ENCODE measurements at regions not wholly inside any gene's neighbourhood (a gene's known extent, or its start where the extent isn't known, plus 50 kb on each side); places are given as distances from the start of the nearest gene placed in this dataset.

GRCh38 chr4:123555233-123555806 lies 158.7 kb downstream of the SPRY1 start:
- H3K4me3 ChIP-seq (ENCODE audit: low read length) = no peak overlapping the region
- H3K27ac ChIP-seq (ENCODE audit: low read length) = peak overlapping the region; percentile 90
- H3K36me3 ChIP-seq (ENCODE audit: control insufficient read depth, insufficient read depth, low read length) = no peaks in the 10 kb centered on the region
- H3K4me1 ChIP-seq (ENCODE audit: control insufficient read depth, insufficient read depth, low read length) = peaks cover 57% of the 10 kb centered on the region
- DNase-seq = peak; percentile 96 to 99
- H3K9me3 ChIP-seq (ENCODE audit: control insufficient read depth, low read depth, low read length) = no peaks in the 10 kb centered on the region
- no peaks in the 10 kb centered on the region for H3K27me3 ChIP-seq (ENCODE audit: control insufficient read depth, insufficient read depth, low read length)
- no CpG with 5 or more reads among the region's 9 CpGs for WGBS (ENCODE audit: insufficient coverage, low lambda C conversion rate)

GRCh38 chr4:123555807-123556273 lies 159.2 kb downstream of the SPRY1 start:
- H3K4me1 ChIP-seq (ENCODE audit: control insufficient read depth, insufficient read depth, low read length) = peaks cover 57% of the 10 kb centered on the region

DNA sequence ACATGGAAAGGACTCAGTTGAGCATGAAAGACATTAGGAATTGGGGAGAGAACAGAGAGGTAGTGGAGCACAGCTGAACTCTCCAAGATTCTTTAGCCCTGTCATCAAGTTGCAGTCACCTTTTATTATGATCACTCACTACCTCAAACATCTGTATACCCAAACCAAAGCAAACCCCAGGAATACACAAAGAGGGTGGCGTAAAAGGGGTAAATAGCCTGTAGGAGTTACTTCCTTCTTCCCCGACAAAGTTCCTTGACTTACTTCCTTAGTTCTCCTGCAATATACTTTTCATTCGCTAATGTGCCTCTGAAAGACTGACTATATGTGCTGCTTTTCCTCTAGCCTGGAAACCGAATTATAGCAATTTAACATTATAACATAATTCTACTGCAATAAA lies 159.9 kb downstream of the SPRY1 start:
- WGBS (ENCODE audit: insufficient coverage, low lambda C conversion rate) = no CpG with 5 or more reads among the region's 4 CpGs
- no peaks in the 10 kb centered on the region for H3K36me3 ChIP-seq (ENCODE audit: control insufficient read depth, insufficient read depth, low read length)
- H3K9me3 ChIP-seq (ENCODE audit: control insufficient read depth, low read depth, low read length) = no peaks in the 10 kb centered on the region
- H3K4me3 ChIP-seq (ENCODE audit: low read length) = no peak overlapping the region
- peaks cover 57% of the 10 kb centered on the region for H3K4me1 ChIP-seq (ENCODE audit: control insufficient read depth, insufficient read depth, low read length)
- peak overlapping the region; percentile 90 for H3K27ac ChIP-seq (ENCODE audit: low read length)
- H3K27me3 ChIP-seq (ENCODE audit: control insufficient read depth, insufficient read depth, low read length) = no peaks in the 10 kb centered on the region
- DNase-seq = peak in 1 of 2 donors; percentile 27

More at GRCh38 chr4:123555807-123556273, 159.2 kb downstream of the SPRY1 start:
- no peaks in the 10 kb centered on the region for H3K27me3 ChIP-seq (ENCODE audit: control insufficient read depth, insufficient read depth, low read length)
- H3K4me3 ChIP-seq (ENCODE audit: low read length) = no peak overlapping the region
- no peaks in the 10 kb centered on the region for H3K9me3 ChIP-seq (ENCODE audit: control insufficient read depth, low read depth, low read length)
- H3K27ac ChIP-seq (ENCODE audit: low read length) = peak overlapping the region; percentile 90
- no peak for DNase-seq
- whole genome bisulfite sequencing (ENCODE audit: insufficient coverage, low lambda C conversion rate) = no CpG with 5 or more reads among the region's 6 CpGs
- H3K36me3 ChIP-seq (ENCODE audit: control insufficient read depth, insufficient read depth, low read length) = no peaks in the 10 kb centered on the region

DNA sequence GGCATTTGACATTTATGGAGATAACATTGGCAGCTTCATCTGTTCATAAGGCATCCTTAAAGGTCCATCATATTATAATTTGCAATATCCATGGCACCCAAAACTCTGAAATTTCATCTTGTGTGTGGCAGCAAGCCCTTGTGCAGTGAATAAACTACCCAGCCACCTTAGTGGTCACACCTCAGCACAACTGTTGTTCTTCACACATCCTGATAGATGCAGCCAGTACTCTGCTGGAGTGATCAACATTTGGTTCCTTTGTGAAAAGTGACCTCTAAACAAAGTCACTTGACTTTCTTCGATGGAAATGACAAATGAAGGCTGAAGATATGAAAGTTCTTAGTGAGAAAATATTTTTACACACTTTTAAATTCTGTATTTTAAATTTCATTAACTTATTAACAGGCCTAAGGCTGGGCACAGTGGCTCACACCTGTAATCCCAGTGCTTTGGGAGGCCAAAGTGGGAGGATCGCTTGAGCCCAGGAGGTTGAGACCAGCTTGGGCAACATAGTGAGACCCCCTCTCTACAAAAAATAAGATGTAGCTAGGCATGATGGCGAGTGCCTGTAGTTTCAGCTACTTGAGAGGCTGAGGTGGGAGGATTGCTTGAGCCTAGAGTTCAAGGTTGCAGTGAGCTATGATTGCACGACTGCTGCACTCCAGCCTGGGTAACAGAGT lies 161.4 kb downstream of the SPRY1 start:
- peaks cover 50% of the 10 kb centered on the region for H3K4me1 ChIP-seq (ENCODE audit: control insufficient read depth, insufficient read depth, low read length)
- no peaks in the 10 kb centered on the region for H3K36me3 ChIP-seq (ENCODE audit: control insufficient read depth, insufficient read depth, low read length)
- H3K27me3 ChIP-seq (ENCODE audit: control insufficient read depth, insufficient read depth, low read length) = no peaks in the 10 kb centered on the region
- H3K4me3 ChIP-seq (ENCODE audit: low read length) = no peak overlapping the region
- no peak overlapping the region for H3K27ac ChIP-seq (ENCODE audit: low read length)
- 80% methylated on average over 2 of the region's 4 CpGs for WGBS (ENCODE audit: insufficient coverage, low lambda C conversion rate)
- no peak for DNase-seq
- H3K9me3 ChIP-seq (ENCODE audit: control insufficient read depth, low read depth, low read length) = no peaks in the 10 kb centered on the region

DNA sequence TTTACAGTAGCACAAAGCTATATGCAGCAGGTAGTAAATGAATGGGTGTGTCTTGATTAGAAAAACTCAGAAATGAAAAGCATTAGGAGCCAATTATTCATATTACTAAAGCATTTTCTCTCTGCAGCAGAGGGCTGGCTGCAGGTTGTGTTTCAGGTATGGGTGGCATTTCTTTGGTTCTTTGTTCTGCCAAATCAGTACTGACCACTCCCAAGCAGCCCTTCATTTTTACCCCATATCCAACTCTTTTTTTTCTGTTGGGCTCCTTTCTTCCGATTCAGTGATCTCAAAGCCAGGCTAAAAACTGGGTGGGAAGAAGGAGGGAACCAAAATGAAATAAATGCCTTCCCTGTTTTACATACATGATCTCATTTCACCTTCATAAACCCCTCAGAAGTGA lies 162.3 kb downstream of the SPRY1 start:
- WGBS (ENCODE audit: insufficient coverage, low lambda C conversion rate) = no CpG with 5 or more reads among the region's 1 CpG
- Histone ChIP-seq H3K27ac (ENCODE audit: low read length) (peak overlapping the region; percentile 4), H3K4me1 (ENCODE audit: control insufficient read depth, insufficient read depth, low read length) (peaks cover 43% of the 10 kb centered on the region), H3K36me3 (ENCODE audit: control insufficient read depth, insufficient read depth, low read length) (no peaks in the 10 kb centered on the region), H3K4me3 (ENCODE audit: low read length) (no peak overlapping the region), H3K9me3 (ENCODE audit: control insufficient read depth, low read depth, low read length) (no peaks in the 10 kb centered on the region), H3K27me3 (ENCODE audit: control insufficient read depth, insufficient read depth, low read length) (no peaks in the 10 kb centered on the region)
- DNase-seq = no peak

DNA sequence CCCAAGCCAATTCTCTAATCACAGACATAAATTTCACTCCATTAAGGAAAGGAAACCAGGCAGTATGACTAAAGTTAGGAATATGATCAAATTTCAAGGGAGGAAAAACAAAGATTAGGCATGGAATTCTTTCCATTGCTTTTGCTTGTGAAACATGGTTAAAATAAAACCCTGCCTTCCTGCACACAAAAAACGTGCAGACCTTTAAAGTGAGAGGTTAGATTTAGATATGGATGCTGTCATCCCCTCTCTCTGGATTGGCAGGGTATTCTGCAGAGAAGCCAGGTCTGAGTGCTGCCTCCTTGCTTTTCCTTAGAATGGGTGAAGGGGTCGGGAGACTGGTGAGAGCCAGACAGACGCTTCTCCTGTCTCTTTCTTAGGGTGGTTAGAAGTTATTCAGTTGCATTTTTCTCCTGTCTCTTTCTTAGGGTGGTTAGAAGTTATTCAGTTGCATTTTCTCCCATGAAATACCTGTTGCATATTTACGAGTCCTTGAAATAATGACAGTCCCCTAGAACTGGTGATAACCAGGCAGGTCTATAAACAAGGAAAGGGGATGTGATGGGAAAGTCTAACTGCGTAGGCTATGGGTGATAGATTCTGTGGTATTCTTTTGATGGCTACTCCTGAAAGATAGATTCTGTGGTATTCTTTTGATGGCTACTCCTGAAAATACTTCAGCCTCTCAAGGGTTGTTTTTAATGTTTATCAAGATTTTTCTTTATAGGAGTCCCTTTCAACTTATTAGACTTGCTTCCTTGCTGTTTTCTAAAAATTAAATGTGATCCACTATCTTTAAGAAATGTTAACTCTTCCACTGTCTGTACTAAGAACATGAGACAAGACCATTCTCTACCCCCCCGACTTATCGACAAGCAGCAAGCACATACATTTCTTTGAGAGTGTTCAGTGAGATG lies 163.6 kb downstream of the SPRY1 start:
- Histone ChIP-seq H3K9me3 (ENCODE audit: control insufficient read depth, low read depth, low read length) (no peaks in the 10 kb centered on the region), H3K36me3 (ENCODE audit: control insufficient read depth, insufficient read depth, low read length) (no peaks in the 10 kb centered on the region), H3K4me3 (ENCODE audit: low read length) (no peak overlapping the region), H3K27ac (ENCODE audit: low read length) (peak overlapping the region; percentile 2), H3K4me1 (ENCODE audit: control insufficient read depth, insufficient read depth, low read length) (peaks cover 38% of the 10 kb centered on the region), H3K27me3 (ENCODE audit: control insufficient read depth, insufficient read depth, low read length) (no peaks in the 10 kb centered on the region)
- 93% methylated on average over 3 of the region's 7 CpGs for WGBS (ENCODE audit: insufficient coverage, low lambda C conversion rate)
- peak in 1 of 2 donors; percentile 14 for DNase-seq

DNA sequence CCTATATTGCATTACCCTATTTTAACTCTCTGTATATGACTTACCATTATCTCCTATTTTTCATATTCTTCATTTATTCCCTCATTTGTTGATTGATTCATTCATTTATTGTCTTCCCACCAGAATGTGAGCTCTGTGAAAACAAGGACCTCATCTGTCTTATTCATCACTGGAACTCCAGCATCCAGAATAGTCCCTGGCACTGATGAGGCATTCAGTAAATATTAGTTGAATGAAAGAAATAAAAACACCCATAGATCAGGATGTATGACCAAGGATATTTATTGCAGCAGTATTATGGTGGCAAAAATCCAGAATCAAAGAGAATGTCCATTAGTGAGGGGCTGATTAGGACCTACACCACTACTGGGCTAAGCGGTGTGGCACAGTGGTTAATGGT lies 164.9 kb downstream of the SPRY1 start:
- DNase-seq = no peak
- no CpG with 5 or more reads among the region's 1 CpG for WGBS (ENCODE audit: insufficient coverage, low lambda C conversion rate)

GRCh38 chr4:123562994-123563750 lies 166.6 kb downstream of the SPRY1 start:
- Histone ChIP-seq H3K9me3 (ENCODE audit: control insufficient read depth, low read depth, low read length) (peaks cover 3% of the 10 kb centered on the region), H3K4me3 (ENCODE audit: low read length) (no peak overlapping the region), H3K4me1 (ENCODE audit: control insufficient read depth, insufficient read depth, low read length) (peaks cover 21% of the 10 kb centered on the region), H3K27me3 (ENCODE audit: control insufficient read depth, insufficient read depth, low read length) (no peaks in the 10 kb centered on the region), H3K27ac (ENCODE audit: low read length) (no peak overlapping the region), H3K36me3 (ENCODE audit: control insufficient read depth, insufficient read depth, low read length) (no peaks in the 10 kb centered on the region)
- DNase-seq = no peak
- WGBS (ENCODE audit: insufficient coverage, low lambda C conversion rate) = 100% methylated on average over 1 of the region's 4 CpGs

More for the DNA sequence above, 164.9 kb downstream of the SPRY1 start:
- H3K27me3 ChIP-seq (ENCODE audit: control insufficient read depth, insufficient read depth, low read length) = no peaks in the 10 kb centered on the region
- no peaks in the 10 kb centered on the region for H3K9me3 ChIP-seq (ENCODE audit: control insufficient read depth, low read depth, low read length)
- H3K4me3 ChIP-seq (ENCODE audit: low read length) = no peak overlapping the region
- H3K4me1 ChIP-seq (ENCODE audit: control insufficient read depth, insufficient read depth, low read length) = peaks cover 27% of the 10 kb centered on the region
- no peaks in the 10 kb centered on the region for H3K36me3 ChIP-seq (ENCODE audit: control insufficient read depth, insufficient read depth, low read length)
- no peak overlapping the region for H3K27ac ChIP-seq (ENCODE audit: low read length)

DNA sequence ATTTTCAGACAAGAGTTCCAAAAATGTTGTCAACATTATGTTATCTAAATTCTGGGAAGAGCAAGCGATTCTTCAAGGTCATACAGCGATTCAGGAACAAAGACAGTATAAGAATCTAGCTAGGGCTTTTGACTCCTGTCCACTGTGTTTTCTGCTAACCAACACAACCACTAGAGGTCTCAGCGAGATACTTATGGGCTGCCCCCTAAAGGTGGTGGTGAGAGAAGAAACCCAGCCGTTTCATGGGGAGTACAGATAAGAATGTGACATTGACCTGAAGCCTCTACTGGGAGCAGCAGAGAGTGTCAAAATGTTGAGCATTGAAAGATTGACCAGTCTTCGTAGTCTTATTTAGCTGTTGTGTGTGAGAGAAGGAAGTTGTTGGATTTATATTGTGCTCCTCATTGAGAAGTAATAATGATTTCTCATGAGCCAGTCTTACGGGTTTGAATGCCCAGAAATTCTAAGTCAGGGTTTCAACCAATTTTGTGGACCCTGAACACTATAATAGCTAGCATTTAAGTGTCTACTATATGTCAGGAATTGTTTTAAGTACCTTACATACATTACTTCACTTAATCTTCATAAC lies 168.3 kb downstream of the SPRY1 start:
- peak; percentile 81 to 88 for DNase-seq
- Histone ChIP-seq H3K27ac (ENCODE audit: low read length) (peak overlapping the region; percentile 58), H3K27me3 (ENCODE audit: control insufficient read depth, insufficient read depth, low read length) (no peaks in the 10 kb centered on the region), H3K9me3 (ENCODE audit: control insufficient read depth, low read depth, low read length) (peaks cover 3% of the 10 kb centered on the region), H3K4me1 (ENCODE audit: control insufficient read depth, insufficient read depth, low read length) (peaks cover 11% of the 10 kb centered on the region), H3K36me3 (ENCODE audit: control insufficient read depth, insufficient read depth, low read length) (no peaks in the 10 kb centered on the region), H3K4me3 (ENCODE audit: low read length) (no peak overlapping the region)
- WGBS (ENCODE audit: insufficient coverage, low lambda C conversion rate) = 50% methylated on average over 1 of the region's 6 CpGs

Data from large intestine (tissue), 3 donors.